GM12878 (cell line): ENCODE measurements at regions not wholly inside any gene's neighbourhood (a gene's known extent, or its start where the extent isn't known, plus 50 kb on each side); places are given as distances from the start of the nearest gene placed in this dataset.

Source experiments
- ATAC-seq: fragments of 200-7000 bp; cut with Tn5 transposase; 3 replicates; pipeline ENCODE4 v1.9.1; 2020; ENCODE audit warnings: mild to moderate bottlenecking, moderate library complexity
- BruUV-seq: library from RNA; stranded (reverse); fragments of 400-500 nt; replicated peaks from 2 replicates; lab custom pipeline; 2021; lab: Mats Ljungman, UMichigan
- CTCF ChIA-PET: fragments of 300-600 bp; sonication (Branson Sonifier 250); formaldehyde crosslinking; extraction: SDS; loops from one replicate; lab custom pipeline; 2021; ENCODE audit warnings: inconsistent platforms; lab: Yijun Ruan, JAX
- POLR2A ChIA-PET: fragments of 350-600 bp; formaldehyde crosslinking; extraction: SDS; loops from one replicate; lab custom pipeline; 2021; ENCODE audit warnings: inconsistent platforms; lab: Charles Lee
- RAD21 ChIA-PET: fragments of 300-600 bp; sonication (Branson Sonifier 250); formaldehyde crosslinking; loops from one replicate; lab custom pipeline; 2023; ENCODE audit warnings: antibody characterized with exemption; ENCODE audit not compliant: unreplicated experiment; lab: Charles Lee
- SMC1A ChIA-PET: fragments of 300-600 bp; sonication (Branson Sonifier 250); formaldehyde crosslinking; loops from one replicate; lab custom pipeline; 2023; ENCODE audit not compliant: unreplicated experiment, uncharacterized antibody; lab: Charles Lee
- DNase-seq: peaks from one replicate; pipeline ENCODE4 v3.0.0-alpha.2; 2011; ENCODE audit warnings: low read depth, low spot score
- FAIRE-seq: peaks from 3 replicates; lab custom pipeline; 2011; peaks lifted over from hg19 to GRCh38; lab: Jason Lieb, UNC
- H2AFZ ChIP-seq: 2 replicates; pipeline ENCODE4 v1.6.0; 2011; ENCODE audit warnings: low read depth, low read length, control low read depth; ENCODE audit not compliant: control insufficient read depth
- H3K27ac ChIP-seq: 2 replicates; pipeline ENCODE4 v1.5.1; 2011; ENCODE audit warnings: control low read depth; ENCODE audit not compliant: control insufficient read depth, insufficient read depth
- H3K27me3 ChIP-seq, 2 experiments: replicated peaks in 1 of 2; 2 replicates each; pipeline versions ENCODE4 v1.6.0 to v1.6.1; 2011; ENCODE audit warnings: low read length in 1 of 2; ENCODE audit not compliant: control insufficient read depth in 2 of 2, insufficient read depth in 2 of 2
- H3K36me3 ChIP-seq, 2 experiments: 2 replicates each; pipeline ENCODE4 v1.5.1; 2011; ENCODE audit warnings: low read length in 1 of 2; ENCODE audit not compliant: control insufficient read depth in 2 of 2, insufficient read depth in 2 of 2
- H3K4me1 ChIP-seq: 2 replicates; pipeline ENCODE4 v1.6.1; 2011; ENCODE audit warnings: mild to moderate bottlenecking, low read length, moderate library complexity, mixed read lengths; ENCODE audit not compliant: control insufficient read depth, insufficient read depth
- H3K4me2 ChIP-seq: 2 replicates; pipeline ENCODE4 v1.6.0; 2011; ENCODE audit warnings: control low read depth; ENCODE audit not compliant: control insufficient read depth, insufficient read depth
- H3K4me3 ChIP-seq: fragments of 200-600 bp; sonication (generic); 2 replicates; pipeline ENCODE4 v1.5.1; 2016
- H3K79me2 ChIP-seq: 2 replicates; pipeline ENCODE4 v1.6.0; 2011; ENCODE audit warnings: low read length; ENCODE audit not compliant: control insufficient read depth, insufficient read depth
- H3K9ac ChIP-seq: 2 replicates; pipeline ENCODE4 v1.8.0; 2011; ENCODE audit warnings: low read length, control low read depth, mixed read lengths; ENCODE audit not compliant: control insufficient read depth, insufficient read depth
- H3K9me3 ChIP-seq: replicated peaks from 3 replicates; pipeline ENCODE4 v1.5.1; 2011; ENCODE audit warnings: mild to moderate bottlenecking, low read length; ENCODE audit not compliant: control insufficient read depth, insufficient read depth
- H4K20me1 ChIP-seq: 2 replicates; pipeline ENCODE4 v1.6.0; 2011; ENCODE audit not compliant: control insufficient read depth, insufficient read depth
- ATF7 ChIP-seq: fragments of 450-650 bp; IDR thresholded peaks from 2 replicates; pipeline ENCODE4 v1.6.1; 2016; ENCODE audit warnings: low read depth, mild to moderate bottlenecking
- EP300 ChIP-seq, 2 experiments: fragments of 150-350 bp in 1 of 2; IDR thresholded peaks; 2 replicates each; pipeline ENCODE4 v1.6.1; 2011 to 2012; ENCODE audit warnings: low read depth in 2 of 2, low read length in 2 of 2, borderline replicate concordance in 1 of 2, improper control_type of control experiment in 1 of 2, inconsistent platforms in 1 of 2; ENCODE audit not compliant: control insufficient read depth in 1 of 2
- IKZF1 ChIP-seq: fragments of 450-650 bp; conservative IDR thresholded peaks from 2 replicates; pipeline ENCODE4 v1.6.1; 2017; ENCODE audit warnings: antibody characterized with exemption, mild to moderate bottlenecking
- NFIC ChIP-seq: IDR thresholded peaks from 2 replicates; pipeline ENCODE4 v1.6.1; 2012; ENCODE audit warnings: low read depth, mild to moderate bottlenecking, inconsistent platforms, low read length, moderate library complexity
- RELB ChIP-seq: fragments of 450-650 bp; IDR thresholded peaks from 2 replicates; pipeline ENCODE4 v1.6.1; 2017; ENCODE audit warnings: low read depth, mild to moderate bottlenecking, moderate library complexity
- RUNX3 ChIP-seq: IDR thresholded peaks from 2 replicates; pipeline ENCODE4 v1.6.1; 2012; ENCODE audit warnings: low read length, inconsistent platforms
- SIN3A ChIP-seq: IDR thresholded peaks from 2 replicates; pipeline ENCODE4 v1.6.1; 2012; ENCODE audit warnings: low read depth, low read length, improper control_type of control experiment
- SPI1 ChIP-seq: IDR thresholded peaks from 2 replicates; pipeline ENCODE4 v1.6.1; 2011; ENCODE audit warnings: low read depth, mild to moderate bottlenecking, low read length, moderate library complexity, borderline replicate concordance; ENCODE audit not compliant: insufficient read depth
- YY1 ChIP-seq: IDR thresholded peaks from 2 replicates; pipeline ENCODE4 v1.6.1; 2011; ENCODE audit warnings: low read depth, mild to moderate bottlenecking, low read length
- WGBS: methylation state at CpG from one replicate; pipeline ENCODE4 v1.1.6; 2016; ENCODE audit warnings: low lambda C conversion rate; ENCODE audit not compliant: insufficient replicate concordance, insufficient coverage; ENCODE audit errors: missing lambda C conversion rate; 5-methylcytosine and 5-hydroxymethylcytosine counted together
- in situ Hi-C: fragments of 300-500 bp; cut with MboI; formaldehyde crosslinking; loops from 9 replicates; pipeline ENCODE4 v1.14.3; 2018; ENCODE audit warnings: mixed read lengths
- intact Hi-C: fragments of 100-400 bp; cut with micrococcal nuclease; formaldehyde crosslinking; loops from one replicate; pipeline ENCODE4 v1.14.2; 2022; ENCODE audit not compliant: unreplicated experiment
- TF ChIP-seq, protein P1 (sequence below): fragments of 450-650 bp; IDR thresholded peaks from 2 replicates; pipeline ENCODE4 v1.6.1; 2014; ENCODE audit warnings: mild to moderate bottlenecking
- TF ChIP-seq, protein P2 (sequence below): fragments of 450-650 bp; IDR thresholded peaks from 2 replicates; pipeline ENCODE4 v1.6.1; 2017; ENCODE audit warnings: antibody characterized with exemption, mild to moderate bottlenecking, moderate library complexity
- TF ChIP-seq, protein P3 (sequence below): IDR thresholded peaks from 2 replicates; pipeline ENCODE4 v1.6.1; 2011; ENCODE audit warnings: mild to moderate bottlenecking, low read depth, low read length, moderate library complexity; ENCODE audit not compliant: insufficient replicate concordance

DNA sequence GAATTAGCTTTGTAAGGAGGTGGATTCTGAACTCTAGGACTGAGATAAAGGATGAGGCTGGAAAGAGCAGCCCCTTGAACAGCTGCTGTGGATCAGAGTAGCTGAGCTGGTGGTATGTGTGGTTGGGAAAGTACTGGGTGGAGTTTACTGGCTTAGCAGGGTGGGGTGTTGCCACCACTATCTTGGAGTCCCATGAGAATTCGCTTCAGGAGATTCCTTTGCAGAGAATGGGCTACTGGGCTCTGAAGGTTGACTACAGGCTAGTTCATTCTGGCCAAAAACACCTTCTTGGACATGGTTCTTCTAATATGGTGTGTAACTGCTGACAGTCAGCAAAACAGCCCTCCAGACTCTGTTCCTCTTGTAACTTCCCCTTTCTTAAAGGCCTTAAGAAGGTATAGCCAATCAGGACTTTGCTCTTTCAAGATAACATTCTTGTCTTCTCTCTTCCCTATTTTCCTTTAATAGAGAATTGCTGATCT, 52.7 kb downstream of the TET3 start:
- Histone ChIP-seq H3K79me2 (peaks cover 94% of the 10 kb centered on the region), H3K9ac (peak overlapping the region; percentile 12), H3K27ac (peak overlapping the region; percentile 64), H3K9me3 (no peaks in the 10 kb centered on the region), H3K4me2 (peak overlapping the region; percentile 78), H3K36me3 (peaks cover 1 to 11% of the 10 kb centered on the region in 2 experiments; a peak in 3 of 4 replicates), H3K4me3 (peak overlapping the region; percentile 35; the same call in 1 of the 2 replicates), H3K4me1 (peaks cover 69% of the 10 kb centered on the region), H3K27me3 (no peaks in the 10 kb centered on the region), H4K20me1 (peaks cover 3% of the 10 kb centered on the region; the same call in 1 of the 2 replicates), H2AFZ (no peak overlapping the region)
- ChIA-PET POLR2A (interaction anchor here (1.0 to 2.2 kb wide), 8 partner anchors 12 to 83 kb away, joined by 3 to 10 read pairs (median 4); partner anchors contain the start of gene TET3), SMC1A (interaction anchor here (0.5 to 3.5 kb wide), 9 partner anchors 11 to 291 kb away, joined by 3 to 17 read pairs (median 3); no protein-coding TSS in a partner anchor), CTCF (interaction anchor here (1.1 kb wide), 1 partner anchor 209 kb away, joined by 3 read pairs; the partner anchor contains the start of gene STAMBP), RAD21 (interaction anchor here (0.7 to 3.2 kb wide), 9 partner anchors 9 to 209 kb away, joined by 3 to 11 read pairs (median 5); partner anchors contain the start of gene STAMBP)
- DNase-seq, result peak; percentile 54
- WGBS, result 0% methylated on average over 1 of the region's 1 CpG
- BruUV-seq, result no TSS peak
- intact Hi-C loops (no loop called here), in situ Hi-C loops (no loop called here)
- peak; percentile 78 for FAIRE-seq
- peak; percentile 81 for ATAC-seq
- TF ChIP-seq IKZF1 (peak; percentile 64), YY1 (no peak), ATF7 (0 out of 2 replicates have a peak, but pooled peaks have one; percentile 32), SPI1 (peak; percentile 79), RELB (peak; percentile 74), RUNX3 (peak; percentile 86), SIN3A (no peak), EP300 (IDR thresholded peaks at IDR 0.05; ENCODE audit: borderline replicate concordance in 1 of 2, control insufficient read depth in 1 of 2, low read depth in 2 of 2, low read length in 2 of 2) (0 out of 4 replicates have a peak, but pooled peaks of 1 of the 2 experiments have one; percentile 7), NFIC (peak; percentile 43; the same call in 1 of the 2 replicates)
- TF ChIP-seq, protein P1, sequence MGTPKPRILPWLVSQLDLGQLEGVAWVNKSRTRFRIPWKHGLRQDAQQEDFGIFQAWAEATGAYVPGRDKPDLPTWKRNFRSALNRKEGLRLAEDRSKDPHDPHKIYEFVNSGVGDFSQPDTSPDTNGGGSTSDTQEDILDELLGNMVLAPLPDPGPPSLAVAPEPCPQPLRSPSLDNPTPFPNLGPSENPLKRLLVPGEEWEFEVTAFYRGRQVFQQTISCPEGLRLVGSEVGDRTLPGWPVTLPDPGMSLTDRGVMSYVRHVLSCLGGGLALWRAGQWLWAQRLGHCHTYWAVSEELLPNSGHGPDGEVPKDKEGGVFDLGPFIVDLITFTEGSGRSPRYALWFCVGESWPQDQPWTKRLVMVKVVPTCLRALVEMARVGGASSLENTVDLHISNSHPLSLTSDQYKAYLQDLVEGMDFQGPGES, result no peak
- TF ChIP-seq, protein P2, sequence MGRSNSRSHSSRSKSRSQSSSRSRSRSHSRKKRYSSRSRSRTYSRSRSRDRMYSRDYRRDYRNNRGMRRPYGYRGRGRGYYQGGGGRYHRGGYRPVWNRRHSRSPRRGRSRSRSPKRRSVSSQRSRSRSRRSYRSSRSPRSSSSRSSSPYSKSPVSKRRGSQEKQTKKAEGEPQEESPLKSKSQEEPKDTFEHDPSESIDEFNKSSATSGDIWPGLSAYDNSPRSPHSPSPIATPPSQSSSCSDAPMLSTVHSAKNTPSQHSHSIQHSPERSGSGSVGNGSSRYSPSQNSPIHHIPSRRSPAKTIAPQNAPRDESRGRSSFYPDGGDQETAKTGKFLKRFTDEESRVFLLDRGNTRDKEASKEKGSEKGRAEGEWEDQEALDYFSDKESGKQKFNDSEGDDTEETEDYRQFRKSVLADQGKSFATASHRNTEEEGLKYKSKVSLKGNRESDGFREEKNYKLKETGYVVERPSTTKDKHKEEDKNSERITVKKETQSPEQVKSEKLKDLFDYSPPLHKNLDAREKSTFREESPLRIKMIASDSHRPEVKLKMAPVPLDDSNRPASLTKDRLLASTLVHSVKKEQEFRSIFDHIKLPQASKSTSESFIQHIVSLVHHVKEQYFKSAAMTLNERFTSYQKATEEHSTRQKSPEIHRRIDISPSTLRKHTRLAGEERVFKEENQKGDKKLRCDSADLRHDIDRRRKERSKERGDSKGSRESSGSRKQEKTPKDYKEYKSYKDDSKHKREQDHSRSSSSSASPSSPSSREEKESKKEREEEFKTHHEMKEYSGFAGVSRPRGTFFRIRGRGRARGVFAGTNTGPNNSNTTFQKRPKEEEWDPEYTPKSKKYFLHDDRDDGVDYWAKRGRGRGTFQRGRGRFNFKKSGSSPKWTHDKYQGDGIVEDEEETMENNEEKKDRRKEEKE, result no peak
- TF ChIP-seq, protein P3, sequence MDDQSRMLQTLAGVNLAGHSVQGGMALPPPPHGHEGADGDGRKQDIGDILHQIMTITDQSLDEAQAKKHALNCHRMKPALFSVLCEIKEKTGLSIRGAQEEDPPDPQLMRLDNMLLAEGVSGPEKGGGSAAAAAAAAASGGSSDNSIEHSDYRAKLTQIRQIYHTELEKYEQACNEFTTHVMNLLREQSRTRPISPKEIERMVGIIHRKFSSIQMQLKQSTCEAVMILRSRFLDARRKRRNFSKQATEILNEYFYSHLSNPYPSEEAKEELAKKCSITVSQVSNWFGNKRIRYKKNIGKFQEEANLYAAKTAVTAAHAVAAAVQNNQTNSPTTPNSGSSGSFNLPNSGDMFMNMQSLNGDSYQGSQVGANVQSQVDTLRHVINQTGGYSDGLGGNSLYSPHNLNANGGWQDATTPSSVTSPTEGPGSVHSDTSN, result peak; percentile 22
